ENCODE measurements at regions not wholly inside any gene's neighbourhood (a gene's known extent, or its start where the extent isn't known, plus 50 kb on each side); places are given as distances from the start of the nearest gene placed in this dataset.

DNA sequence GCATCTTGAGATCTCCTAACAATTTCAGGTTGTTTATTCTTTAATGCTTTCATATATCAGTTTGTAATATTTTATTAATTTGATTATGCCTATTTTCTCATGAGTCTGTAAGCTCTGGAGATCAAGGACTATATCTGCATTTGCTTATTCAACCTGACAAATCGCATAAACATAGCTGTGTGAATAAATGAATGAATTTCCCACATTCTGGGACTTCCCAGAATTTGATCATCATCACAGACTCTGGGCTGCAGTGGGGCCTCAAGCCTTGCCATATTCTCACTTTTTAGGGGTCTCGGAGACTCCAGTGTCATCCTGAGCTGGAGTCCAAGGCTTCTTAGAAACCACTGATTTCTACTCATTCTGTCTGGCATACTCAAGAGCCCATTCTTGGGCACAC, 180.5 kb downstream of the DAD1 start:
- TF ChIP-seq POLR2A (IDR thresholded peaks at IDR 0.05) (no peak), POLR2AphosphoS5 (IDR thresholded peaks at IDR 0.05; ENCODE audit: insufficient read depth in 1 of 2, low read depth in 1 of 2) (no peak)
- TF ChIP-seq, protein P1, sequence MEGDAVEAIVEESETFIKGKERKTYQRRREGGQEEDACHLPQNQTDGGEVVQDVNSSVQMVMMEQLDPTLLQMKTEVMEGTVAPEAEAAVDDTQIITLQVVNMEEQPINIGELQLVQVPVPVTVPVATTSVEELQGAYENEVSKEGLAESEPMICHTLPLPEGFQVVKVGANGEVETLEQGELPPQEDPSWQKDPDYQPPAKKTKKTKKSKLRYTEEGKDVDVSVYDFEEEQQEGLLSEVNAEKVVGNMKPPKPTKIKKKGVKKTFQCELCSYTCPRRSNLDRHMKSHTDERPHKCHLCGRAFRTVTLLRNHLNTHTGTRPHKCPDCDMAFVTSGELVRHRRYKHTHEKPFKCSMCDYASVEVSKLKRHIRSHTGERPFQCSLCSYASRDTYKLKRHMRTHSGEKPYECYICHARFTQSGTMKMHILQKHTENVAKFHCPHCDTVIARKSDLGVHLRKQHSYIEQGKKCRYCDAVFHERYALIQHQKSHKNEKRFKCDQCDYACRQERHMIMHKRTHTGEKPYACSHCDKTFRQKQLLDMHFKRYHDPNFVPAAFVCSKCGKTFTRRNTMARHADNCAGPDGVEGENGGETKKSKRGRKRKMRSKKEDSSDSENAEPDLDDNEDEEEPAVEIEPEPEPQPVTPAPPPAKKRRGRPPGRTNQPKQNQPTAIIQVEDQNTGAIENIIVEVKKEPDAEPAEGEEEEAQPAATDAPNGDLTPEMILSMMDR (IDR thresholded peaks at IDR 0.05), result no peak

All from vagina (tissue), 2 donors.